Fibroblast of the aortic adventitia (primary cell): ENCODE measurements at regions not wholly inside any gene's neighbourhood (a gene's known extent, or its start where the extent isn't known, plus 50 kb on each side); places are given as distances from the start of the nearest gene placed in this dataset.

Experiments used
- DNase-seq: peaks from one replicate; pipeline ENCODE4 v3.0.0-alpha.2; 2010; ENCODE audit warnings: low read depth
- H3K4me3 ChIP-seq: 2 replicates; pipeline ENCODE4 v1.5.1; 2011; ENCODE audit warnings: low read depth, mild to moderate bottlenecking, control low read depth, low read length, moderate library complexity
- CTCF ChIP-seq: IDR thresholded peaks from 2 replicates; pipeline ENCODE4 v1.5.1; 2011; ENCODE audit warnings: mild to moderate bottlenecking, low read length, control low read depth, inconsistent platforms; ENCODE audit not compliant: insufficient read depth

GRCh38 chr13:50527188-50527587 lies 316.3 kb downstream of the DLEU7 start:
- DNase-seq = no peak
- TF ChIP-seq CTCF = no peak
- H3K4me3 ChIP-seq = no peak overlapping the region

GRCh38 chr13:50527612-50528509 lies 315.6 kb downstream of the DLEU7 start:
- H3K4me3 ChIP-seq = no peak overlapping the region
- TF ChIP-seq CTCF = no peak
- DNase-seq = no peak

- H3K4me3 ChIP-seq = peak overlapping the region; percentile 2
- DNase-seq = peak; percentile 95
- no peak for TF ChIP-seq CTCF
Observed at GRCh38 chr13:50529154-50529882, 314.2 kb downstream of the DLEU7 start.

- peak; percentile 78 for DNase-seq
Observed at GRCh38 chr13:50531917-50532899, 311.3 kb downstream of the DLEU7 start.

GRCh38 chr13:50535050-50535449 lies 308.4 kb downstream of the DLEU7 start:
- DNase-seq = no peak
- H3K4me3 ChIP-seq = no peak overlapping the region
- no peak for TF ChIP-seq CTCF

More at GRCh38 chr13:50531917-50532899, 311.3 kb downstream of the DLEU7 start:
- no peak overlapping the region for H3K4me3 ChIP-seq
- TF ChIP-seq CTCF = peak; percentile 61

- H3K4me3 ChIP-seq = no peak overlapping the region
- TF ChIP-seq CTCF = no peak
Observed at GRCh38 chr13:50537029-50537428, 306.5 kb downstream of the DLEU7 start.

More at GRCh38 chr13:50537029-50537428, 306.5 kb downstream of the DLEU7 start:
- DNase-seq = no peak
